ENCODE measurements at regions not wholly inside any gene's neighbourhood (a gene's known extent, or its start where the extent isn't known, plus 50 kb on each side); places are given as distances from the start of the nearest gene placed in this dataset.

DNA sequence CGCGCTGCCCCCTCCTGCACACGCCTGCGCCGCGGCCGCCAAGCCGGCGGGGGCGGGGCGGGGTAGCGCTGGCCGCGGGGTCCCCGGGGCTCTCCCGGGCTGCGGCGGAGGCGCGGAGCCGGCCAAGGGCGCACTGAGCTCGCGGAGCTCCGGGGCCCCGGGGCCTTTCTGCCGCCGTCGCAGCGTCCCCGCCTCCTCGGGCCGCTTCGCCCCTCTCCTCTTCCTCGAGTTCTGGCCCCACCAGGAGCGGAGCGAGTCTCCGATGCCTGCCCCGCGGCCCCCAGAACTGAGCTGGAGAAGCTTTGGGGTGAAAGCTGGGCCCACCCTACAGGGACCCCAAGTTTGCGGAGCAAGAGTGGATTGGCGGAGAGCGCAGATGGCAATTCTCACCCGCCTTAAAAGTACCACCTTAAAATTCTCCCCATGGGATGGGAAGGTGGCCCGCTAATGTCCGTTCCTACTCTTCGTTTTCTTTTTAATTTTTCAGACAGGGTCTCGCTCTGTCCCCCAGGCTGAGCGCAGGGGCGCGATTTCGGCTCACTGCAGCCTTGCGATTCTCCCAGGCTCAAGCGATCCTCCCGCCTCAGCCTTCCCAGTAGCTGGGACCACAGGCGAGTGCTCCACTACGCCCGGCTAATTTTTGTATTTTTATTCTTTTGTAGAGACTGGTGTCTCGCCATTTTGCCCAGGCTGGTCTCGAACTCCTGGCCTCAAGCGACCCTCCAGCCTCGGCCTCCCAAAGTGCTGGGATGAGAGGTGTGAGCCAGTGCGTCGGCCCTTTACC, 129.6 kb downstream of the NDUFA12 start:
- intact Hi-C loops (cut with micrococcal nuclease; ENCODE audit: unreplicated experiment), result loop anchor here (10.0 kb wide), 1 partner anchor 329 kb away; no protein-coding TSS in a partner anchor
- Histone ChIP-seq H3K4me3 (ENCODE audit: low read depth, low read length, poor library complexity, severe bottlenecking) (peak overlapping the region; percentile 31), H3K9me3 (ENCODE audit: low read depth, low read length, poor library complexity, severe bottlenecking) (no peaks in the 10 kb centered on the region), H3K4me1 (ENCODE audit: insufficient read depth, low read length, poor library complexity, severe bottlenecking) (no peaks in the 10 kb centered on the region), H3K36me3 (ENCODE audit: insufficient read depth, low read length, poor library complexity, severe bottlenecking) (no peaks in the 10 kb centered on the region), H3K27ac (ENCODE audit: low read depth, low read length, poor library complexity, severe bottlenecking) (no peak overlapping the region), H3K27me3 (replicated peaks; ENCODE audit: insufficient read depth, low read depth, low read length, poor library complexity) (peaks cover 77% of the 10 kb centered on the region)
- no TSS peak for BruUV-seq (replicated peaks)
- no peak for DNase-seq (ENCODE audit: low spot score)
- TF ChIP-seq, protein P1, sequence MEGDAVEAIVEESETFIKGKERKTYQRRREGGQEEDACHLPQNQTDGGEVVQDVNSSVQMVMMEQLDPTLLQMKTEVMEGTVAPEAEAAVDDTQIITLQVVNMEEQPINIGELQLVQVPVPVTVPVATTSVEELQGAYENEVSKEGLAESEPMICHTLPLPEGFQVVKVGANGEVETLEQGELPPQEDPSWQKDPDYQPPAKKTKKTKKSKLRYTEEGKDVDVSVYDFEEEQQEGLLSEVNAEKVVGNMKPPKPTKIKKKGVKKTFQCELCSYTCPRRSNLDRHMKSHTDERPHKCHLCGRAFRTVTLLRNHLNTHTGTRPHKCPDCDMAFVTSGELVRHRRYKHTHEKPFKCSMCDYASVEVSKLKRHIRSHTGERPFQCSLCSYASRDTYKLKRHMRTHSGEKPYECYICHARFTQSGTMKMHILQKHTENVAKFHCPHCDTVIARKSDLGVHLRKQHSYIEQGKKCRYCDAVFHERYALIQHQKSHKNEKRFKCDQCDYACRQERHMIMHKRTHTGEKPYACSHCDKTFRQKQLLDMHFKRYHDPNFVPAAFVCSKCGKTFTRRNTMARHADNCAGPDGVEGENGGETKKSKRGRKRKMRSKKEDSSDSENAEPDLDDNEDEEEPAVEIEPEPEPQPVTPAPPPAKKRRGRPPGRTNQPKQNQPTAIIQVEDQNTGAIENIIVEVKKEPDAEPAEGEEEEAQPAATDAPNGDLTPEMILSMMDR (conservative IDR thresholded peaks at IDR 0.05; ENCODE audit: low read depth, low read length), result no peak
- peak; percentile 98 for TF ChIP-seq EZH2 (IDR thresholded peaks at IDR 0.05; ENCODE audit: borderline replicate concordance, low read depth, low read length, poor library complexity, severe bottlenecking)
- POLR2A ChIA-PET (ENCODE audit: low non-redundant PET), result no interaction called here
- CTCF ChIA-PET, result interaction anchor here (0.6 kb wide), 1 partner anchor 658 kb away, joined by 3 read pairs; no protein-coding TSS in a partner anchor

DNA sequence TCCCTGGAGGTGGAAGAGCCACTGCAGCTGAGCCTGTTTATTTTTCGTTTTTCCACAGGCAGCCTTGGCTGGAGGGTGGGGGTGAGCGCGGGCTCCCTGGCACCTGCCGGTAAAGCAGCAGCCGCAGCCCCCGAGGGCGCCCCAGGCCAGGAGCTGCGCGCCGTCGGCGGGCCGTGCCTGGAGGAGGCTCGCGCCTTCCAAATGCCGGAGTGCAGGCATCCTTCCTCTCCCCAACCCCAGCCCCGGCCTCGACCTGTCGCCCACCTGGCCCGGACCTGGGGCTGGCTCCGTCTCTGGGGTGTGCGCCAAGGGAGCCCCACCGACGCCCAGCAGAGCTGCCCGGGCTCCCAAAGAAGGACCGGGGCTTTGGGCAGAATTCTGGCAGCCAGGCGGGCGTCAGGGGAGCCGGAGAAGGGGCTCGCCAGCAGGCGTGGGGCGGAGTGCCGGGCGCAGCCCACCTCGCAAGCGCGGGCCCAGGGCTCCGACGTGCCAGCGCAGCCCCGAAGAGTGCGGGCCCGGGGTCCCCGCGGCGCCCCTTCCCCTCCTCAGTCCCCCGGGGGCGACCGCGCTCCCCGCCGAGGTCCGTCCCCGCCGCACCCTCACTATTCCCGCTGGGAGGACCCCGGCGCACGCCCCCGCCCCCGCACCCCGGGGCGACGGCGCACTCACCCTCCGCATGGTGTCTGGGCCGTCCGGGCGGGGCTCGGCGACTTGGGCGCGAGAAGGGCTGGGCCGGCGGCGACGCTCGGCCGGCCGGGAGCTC, 130.3 kb downstream of the NDUFA12 start:
- BruUV-seq (replicated peaks), result no TSS peak
- TF ChIP-seq, protein P1 (conservative IDR thresholded peaks at IDR 0.05; ENCODE audit: low read depth, low read length), result no peak
- peak; percentile 72 for TF ChIP-seq EZH2 (IDR thresholded peaks at IDR 0.05; ENCODE audit: borderline replicate concordance, low read depth, low read length, poor library complexity, severe bottlenecking)
- Histone ChIP-seq H3K27me3 (replicated peaks; ENCODE audit: insufficient read depth, low read depth, low read length, poor library complexity) (peaks cover 82% of the 10 kb centered on the region), H3K36me3 (ENCODE audit: insufficient read depth, low read length, poor library complexity, severe bottlenecking) (no peaks in the 10 kb centered on the region), H3K4me1 (ENCODE audit: insufficient read depth, low read length, poor library complexity, severe bottlenecking) (no peaks in the 10 kb centered on the region), H3K27ac (ENCODE audit: low read depth, low read length, poor library complexity, severe bottlenecking) (no peak overlapping the region), H3K9me3 (ENCODE audit: low read depth, low read length, poor library complexity, severe bottlenecking) (no peaks in the 10 kb centered on the region), H3K4me3 (ENCODE audit: low read depth, low read length, poor library complexity, severe bottlenecking) (peak overlapping the region; percentile 31)
- CTCF ChIA-PET, result no interaction called here
- DNase-seq (ENCODE audit: low spot score), result no peak
- intact Hi-C loops (cut with micrococcal nuclease; ENCODE audit: unreplicated experiment), result loop anchor here (10.0 kb wide), 1 partner anchor 328 kb away; no protein-coding TSS in a partner anchor
- POLR2A ChIA-PET (ENCODE audit: low non-redundant PET), result no interaction called here

DNA sequence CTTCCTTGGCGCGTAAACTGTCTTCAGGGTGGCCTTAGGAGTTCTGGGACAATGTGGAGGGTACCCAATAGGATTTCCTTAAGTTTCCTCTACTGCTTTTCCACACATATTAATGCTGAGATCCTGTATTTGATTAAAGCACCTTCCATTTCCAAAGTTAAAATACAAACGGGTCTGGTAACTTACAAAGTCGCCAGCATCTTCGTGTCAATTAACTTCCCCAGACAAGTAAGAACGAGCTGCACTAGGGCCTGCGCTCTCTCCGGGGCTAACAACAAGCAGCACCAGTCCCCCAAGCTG, 130.9 kb downstream of the NDUFA12 start:
- TF ChIP-seq EZH2 (IDR thresholded peaks at IDR 0.05; ENCODE audit: borderline replicate concordance, low read depth, low read length, poor library complexity, severe bottlenecking), result no peak
- TF ChIP-seq, protein P1 (conservative IDR thresholded peaks at IDR 0.05; ENCODE audit: low read depth, low read length), result no peak
- no peak overlapping the region for H3K27ac ChIP-seq (ENCODE audit: low read depth, low read length, poor library complexity, severe bottlenecking)
- peaks cover 78% of the 10 kb centered on the region for H3K27me3 ChIP-seq (replicated peaks; ENCODE audit: insufficient read depth, low read depth, low read length, poor library complexity)
- no peak overlapping the region for H3K4me3 ChIP-seq (ENCODE audit: low read depth, low read length, poor library complexity, severe bottlenecking)
- intact Hi-C loops (cut with micrococcal nuclease; ENCODE audit: unreplicated experiment), result loop anchor here (10.0 kb wide), 1 partner anchor 328 kb away; no protein-coding TSS in a partner anchor
- ChIA-PET CTCF (no interaction called here), POLR2A (ENCODE audit: low non-redundant PET) (no interaction called here)
- no peak for DNase-seq (ENCODE audit: low spot score)
- BruUV-seq (replicated peaks), result no TSS peak
- no peaks in the 10 kb centered on the region for H3K36me3 ChIP-seq (ENCODE audit: insufficient read depth, low read length, poor library complexity, severe bottlenecking)
- H3K4me1 ChIP-seq (ENCODE audit: insufficient read depth, low read length, poor library complexity, severe bottlenecking), result no peaks in the 10 kb centered on the region
- no peaks in the 10 kb centered on the region for H3K9me3 ChIP-seq (ENCODE audit: low read depth, low read length, poor library complexity, severe bottlenecking)

Data from A673 (cell line).